Activated naive CD8-positive, alpha-beta T cell treated with anti-CD3 and anti-CD28 coated beads, Interleukin-2, amount 50 U/mL, for 24 hours (primary cell): ENCODE measurements at regions not wholly inside any gene's neighbourhood (a gene's known extent, or its start where the extent isn't known, plus 50 kb on each side); places are given as distances from the start of the nearest gene placed in this dataset.
"Not testable (repeated sequence)": the region's sequence is repeated elsewhere in the genome, so short reads cannot be mapped to it uniquely, and the experiment has no call there.

Experiments used
- ATAC-seq: fragments of 150-1000 bp; cut with Tn5 transposase; one replicate; pipeline ENCODE4 v1.10.0; 2021
- DNase-seq: peaks from one replicate; pipeline ENCODE4 v3.0.0; 2021
- H3K27ac Mint-ChIP-seq: one replicate; pipeline ENCODE4 v1.8.0; 2021; ENCODE audit warnings: mild to moderate bottlenecking, mixed read lengths
- H3K27me3 Mint-ChIP-seq: one replicate; pipeline ENCODE4 v1.8.0; 2021; ENCODE audit warnings: mixed read lengths
- H3K36me3 Mint-ChIP-seq: one replicate; pipeline ENCODE4 v1.8.0; 2021; ENCODE audit warnings: low read depth, mixed read lengths
- H3K4me1 Mint-ChIP-seq: one replicate; pipeline ENCODE4 v1.8.0; 2021; ENCODE audit warnings: mixed read lengths
- H3K4me3 Mint-ChIP-seq: one replicate; pipeline ENCODE4 v1.8.0; 2021; ENCODE audit warnings: mild to moderate bottlenecking, moderate library complexity, mixed read lengths
- H3K9me3 Mint-ChIP-seq: one replicate; pipeline ENCODE4 v1.8.0; 2021; ENCODE audit warnings: mixed read lengths

GRCh38 chr7:39808796-39809481 lies 141.1 kb upstream of the CDK13 start:
- H3K27ac Mint-ChIP-seq = no peak overlapping the region
- H3K4me1 Mint-ChIP-seq = no peaks in the 10 kb centered on the region
- H3K27me3 Mint-ChIP-seq = peaks cover 5% of the 10 kb centered on the region
- no peaks in the 10 kb centered on the region for H3K9me3 Mint-ChIP-seq
- ATAC-seq = no peak
- H3K36me3 Mint-ChIP-seq = no peaks in the 10 kb centered on the region
- H3K4me3 Mint-ChIP-seq = no peak overlapping the region
- DNase-seq = no peak

GRCh38 chr7:39810204-39810642 lies 139.8 kb upstream of the CDK13 start:
- Mint-ChIP-seq H3K4me1 (no peaks in the 10 kb centered on the region), H3K27me3 (peaks cover 10% of the 10 kb centered on the region), H3K9me3 (no peaks in the 10 kb centered on the region), H3K36me3 (no peaks in the 10 kb centered on the region), H3K4me3 (no peak overlapping the region), H3K27ac (no peak overlapping the region)
- DNase-seq (no peak), ATAC-seq (no peak)

GRCh38 chr7:39810710-39811109 lies 139.3 kb upstream of the CDK13 start:
- Mint-ChIP-seq H3K4me1 (no peaks in the 10 kb centered on the region), H3K9me3 (no peaks in the 10 kb centered on the region), H3K27ac (no peak overlapping the region), H3K27me3 (peaks cover 12% of the 10 kb centered on the region), H3K36me3 (no peaks in the 10 kb centered on the region), H3K4me3 (no peak overlapping the region)
- DNase-seq (no peak), ATAC-seq (no peak)

GRCh38 chr7:39811161-39811614 lies 138.9 kb upstream of the CDK13 start:
- no peak for ATAC-seq
- no peak for DNase-seq
- no peaks in the 10 kb centered on the region for H3K9me3 Mint-ChIP-seq
- H3K4me1 Mint-ChIP-seq = no peaks in the 10 kb centered on the region
- H3K4me3 Mint-ChIP-seq = no peak overlapping the region
- no peak overlapping the region for H3K27ac Mint-ChIP-seq
- peaks cover 15% of the 10 kb centered on the region for H3K27me3 Mint-ChIP-seq
- H3K36me3 Mint-ChIP-seq = no peaks in the 10 kb centered on the region

GRCh38 chr7:39816462-39817060 lies 133.5 kb upstream of the CDK13 start:
- ATAC-seq = no peak
- no peaks in the 10 kb centered on the region for H3K9me3 Mint-ChIP-seq
- H3K27ac Mint-ChIP-seq = no peak overlapping the region
- H3K36me3 Mint-ChIP-seq = no peaks in the 10 kb centered on the region
- peaks cover 22% of the 10 kb centered on the region for H3K27me3 Mint-ChIP-seq
- no peaks in the 10 kb centered on the region for H3K4me1 Mint-ChIP-seq
- H3K4me3 Mint-ChIP-seq = no peak overlapping the region
- no peak for DNase-seq

- H3K27ac Mint-ChIP-seq = no peak overlapping the region
- peaks cover 29% of the 10 kb centered on the region for H3K27me3 Mint-ChIP-seq
- H3K4me3 Mint-ChIP-seq = no peak overlapping the region
- H3K36me3 Mint-ChIP-seq = no peaks in the 10 kb centered on the region
- DNase-seq (no peak), ATAC-seq (no peak)
- no peaks in the 10 kb centered on the region for H3K9me3 Mint-ChIP-seq
- H3K4me1 Mint-ChIP-seq = no peaks in the 10 kb centered on the region
Measured at GRCh38 chr7:39819514-39819913, 130.5 kb upstream of the CDK13 start.

GRCh38 chr7:39824456-39825200 lies 125.4 kb upstream of the CDK13 start:
- Mint-ChIP-seq H3K9me3 (no peaks in the 10 kb centered on the region), H3K4me3 (no peak overlapping the region), H3K4me1 (peaks cover 2% of the 10 kb centered on the region), H3K36me3 (no peaks in the 10 kb centered on the region), H3K27me3 (peaks cover 35% of the 10 kb centered on the region), H3K27ac (no peak overlapping the region)
- ATAC-seq = no peak
- DNase-seq = no peak

GRCh38 chr7:39825401-39825980 lies 124.6 kb upstream of the CDK13 start:
- H3K27me3 Mint-ChIP-seq = peaks cover 39% of the 10 kb centered on the region
- ATAC-seq (no peak), DNase-seq (no peak)
- H3K4me1 Mint-ChIP-seq = peaks cover 2% of the 10 kb centered on the region
- H3K36me3 Mint-ChIP-seq = no peaks in the 10 kb centered on the region
- H3K4me3 Mint-ChIP-seq = no peak overlapping the region
- H3K27ac Mint-ChIP-seq = no peak overlapping the region
- H3K9me3 Mint-ChIP-seq = no peaks in the 10 kb centered on the region

- peaks cover 44% of the 10 kb centered on the region for H3K27me3 Mint-ChIP-seq
- no peak overlapping the region for H3K27ac Mint-ChIP-seq
Measured at GRCh38 chr7:39826166-39826565, 123.9 kb upstream of the CDK13 start.

GRCh38 chr7:39827571-39827970 lies 122.5 kb upstream of the CDK13 start:
- peaks cover 2% of the 10 kb centered on the region for H3K4me1 Mint-ChIP-seq
- no peak overlapping the region for H3K4me3 Mint-ChIP-seq
- H3K9me3 Mint-ChIP-seq = no peaks in the 10 kb centered on the region
- H3K27ac Mint-ChIP-seq = no peak overlapping the region
- peaks cover 52% of the 10 kb centered on the region for H3K27me3 Mint-ChIP-seq
- H3K36me3 Mint-ChIP-seq = no peaks in the 10 kb centered on the region
- DNase-seq (no peak), ATAC-seq (no peak)

More at GRCh38 chr7:39826166-39826565, 123.9 kb upstream of the CDK13 start:
- Mint-ChIP-seq H3K4me1 (peaks cover 2% of the 10 kb centered on the region), H3K4me3 (no peak overlapping the region), H3K36me3 (no peaks in the 10 kb centered on the region), H3K9me3 (no peaks in the 10 kb centered on the region)
- no peak for ATAC-seq
- no peak for DNase-seq

- DNase-seq (no peak), ATAC-seq (no peak)
- Mint-ChIP-seq H3K36me3 (no peaks in the 10 kb centered on the region), H3K4me3 (no peak overlapping the region), H3K27me3 (peaks cover 55% of the 10 kb centered on the region), H3K4me1 (peaks cover 2% of the 10 kb centered on the region), H3K27ac (no peak overlapping the region), H3K9me3 (no peaks in the 10 kb centered on the region)
Measured at GRCh38 chr7:39829028-39829427, 121.0 kb upstream of the CDK13 start.

GRCh38 chr7:39832519-39833085 lies 117.5 kb upstream of the CDK13 start:
- peaks cover 62% of the 10 kb centered on the region for H3K27me3 Mint-ChIP-seq
- H3K4me3 Mint-ChIP-seq = peak overlapping the region; percentile 19
- H3K9me3 Mint-ChIP-seq = no peaks in the 10 kb centered on the region
- DNase-seq (no peak), ATAC-seq (no peak)
- no peaks in the 10 kb centered on the region for H3K36me3 Mint-ChIP-seq
- no peak overlapping the region for H3K27ac Mint-ChIP-seq
- H3K4me1 Mint-ChIP-seq = peaks cover 2% of the 10 kb centered on the region

GRCh38 chr7:39833180-39833799 lies 116.8 kb upstream of the CDK13 start:
- Mint-ChIP-seq H3K4me3 (peak overlapping the region; percentile 32), H3K27me3 (peaks cover 58% of the 10 kb centered on the region)
- not testable (repeated sequence) for H3K9me3 Mint-ChIP-seq, H3K36me3 Mint-ChIP-seq, H3K27ac Mint-ChIP-seq, H3K4me1 Mint-ChIP-seq
- DNase-seq = peak; percentile 56
- peak; percentile 83 for ATAC-seq
